GM10266 (cell line): ENCODE measurements at regions not wholly inside any gene's neighbourhood (a gene's known extent, or its start where the extent isn't known, plus 50 kb on each side); places are given as distances from the start of the nearest gene placed in this dataset.

Source experiments
- DNase-seq: peaks from one replicate; pipeline ENCODE4 v3.0.0; 2012; ENCODE audit errors: extremely low spot score
- CTCF ChIP-seq: IDR thresholded peaks from 2 replicates; pipeline ENCODE4 v1.5.1; 2012; ENCODE audit warnings: mild to moderate bottlenecking, low read depth; ENCODE audit not compliant: control insufficient read depth, insufficient read depth; ENCODE audit errors: missing control alignments

GRCh38 chr5:111580956-111581355, 68.6 kb upstream of the STARD4 start:
- DNase-seq = no peak

DNA sequence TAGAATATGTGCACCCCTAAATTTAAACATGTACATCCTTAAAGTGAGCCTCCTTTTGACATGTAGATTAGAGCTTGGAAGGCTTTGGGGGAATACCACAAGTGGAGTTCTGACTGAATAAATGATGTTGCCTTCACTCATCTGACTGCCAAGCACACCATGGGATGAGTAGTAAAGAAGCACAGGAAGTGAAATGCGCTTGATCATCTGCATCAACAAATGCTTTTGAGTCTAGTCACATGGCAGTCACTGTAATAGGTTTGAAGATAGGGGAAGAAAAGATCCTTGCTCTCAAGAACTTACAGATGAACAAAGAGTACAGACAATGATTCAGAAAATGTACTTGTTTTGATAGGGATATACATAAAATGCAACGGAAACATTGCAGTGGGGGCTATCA, 62.0 kb upstream of the STARD4 start:
- DNase-seq = no peak
- TF ChIP-seq CTCF = no peak

More at GRCh38 chr5:111580956-111581355, 68.6 kb upstream of the STARD4 start:
- TF ChIP-seq CTCF = no peak

GRCh38 chr5:111572561-111572960, 60.2 kb upstream of the STARD4 start:
- DNase-seq = no peak

GRCh38 chr5:111563031-111563822, 50.9 kb upstream of the STARD4 start:
- no peak for DNase-seq
- no peak for TF ChIP-seq CTCF

More at GRCh38 chr5:111572561-111572960, 60.2 kb upstream of the STARD4 start:
- TF ChIP-seq CTCF = no peak

DNA sequence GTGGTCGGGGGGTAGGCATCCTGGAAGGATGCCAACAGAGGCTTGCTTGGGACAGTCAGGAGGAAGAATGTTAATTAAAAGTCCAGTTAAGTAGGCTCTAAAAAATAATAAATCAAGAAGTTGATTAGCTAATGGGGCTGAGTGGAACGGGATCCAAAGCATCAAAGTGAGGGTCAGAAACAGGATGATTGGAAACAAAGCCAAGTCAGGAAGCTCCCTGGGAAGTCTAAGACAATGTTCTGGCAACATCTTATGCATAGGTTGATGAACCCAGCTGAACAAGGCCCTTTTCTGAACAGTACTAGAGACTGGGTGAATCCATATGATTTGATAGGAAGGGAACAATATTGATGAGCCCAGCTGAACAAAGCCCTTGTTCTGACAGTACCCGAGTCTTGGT, 50.2 kb upstream of the STARD4 start:
- no peak for DNase-seq
- TF ChIP-seq CTCF = no peak
